SK-N-SH treated with all-trans-retinoic acid at 6 μM for 48 hours (cell line): ENCODE measurements at regions not wholly inside any gene's neighbourhood (a gene's known extent, or its start where the extent isn't known, plus 50 kb on each side); places are given as distances from the start of the nearest gene placed in this dataset.
"Not testable (repeated sequence)": the region's sequence is repeated elsewhere in the genome, so short reads cannot be mapped to it uniquely, and the experiment has no call there.

ENCODE experiments used
- ATAC-seq: fragments of 200-7000 bp; cut with Tn5 transposase; 3 replicates; pipeline ENCODE4 v1.9.1; 2020; ENCODE audit warnings: mild to moderate bottlenecking, moderate library complexity
- ARNTL ChIP-seq: fragments of 450-650 bp; formaldehyde crosslinking; IDR thresholded peaks from 2 replicates; pipeline ENCODE4 v1.5.0; 2020; ENCODE audit warnings: low read depth, mild to moderate bottlenecking, moderate library complexity, borderline replicate concordance
- BACH2 ChIP-seq: fragments of 250-450 bp; sonication (Bioruptor Pico); IDR thresholded peaks from 2 replicates; pipeline ENCODE4 v1.9.0; 2021; ENCODE audit warnings: mild to moderate bottlenecking, borderline replicate concordance
- CREB5 ChIP-seq: fragments of 250-450 bp; sonication (Bioruptor Pico); IDR thresholded peaks from 2 replicates; pipeline ENCODE4 v1.5.1; 2020; ENCODE audit warnings: low read depth, mild to moderate bottlenecking, moderate library complexity
- CSDC2 ChIP-seq: fragments of 250-450 bp; sonication (Bioruptor Pico); IDR thresholded peaks from 2 replicates; pipeline ENCODE4 v1.5.0; 2020; ENCODE audit warnings: mild to moderate bottlenecking, moderate library complexity
- CSRNP3 ChIP-seq: fragments of 250-450 bp; sonication (Bioruptor Pico); IDR thresholded peaks from 2 replicates; pipeline ENCODE4 v1.5.1; 2021; ENCODE audit warnings: mild to moderate bottlenecking, moderate library complexity
- ESRRG ChIP-seq: fragments of 250-450 bp; sonication (Bioruptor Pico); IDR thresholded peaks from 2 replicates; pipeline ENCODE4 v1.6.1; 2021; ENCODE audit warnings: mild to moderate bottlenecking
- GLIS3 ChIP-seq: fragments of 250-450 bp; sonication (Bioruptor Pico); IDR thresholded peaks from 2 replicates; pipeline ENCODE4 v1.5.0; 2020; ENCODE audit warnings: mild to moderate bottlenecking, moderate library complexity
- ISL1 ChIP-seq: fragments of 250-450 bp; sonication (Bioruptor Pico); IDR thresholded peaks from 2 replicates; pipeline ENCODE4 v2.1.2; 2022; ENCODE audit warnings: mild to moderate bottlenecking, moderate library complexity
- OSR1 ChIP-seq: fragments of 250-450 bp; sonication (Bioruptor Pico); IDR thresholded peaks from 2 replicates; pipeline ENCODE4 v1.8.0; 2022; ENCODE audit warnings: moderate library complexity, mild to moderate bottlenecking, inconsistent platforms
- PPARA ChIP-seq: fragments of 250-450 bp; sonication (Bioruptor Pico); IDR thresholded peaks from 2 replicates; pipeline ENCODE4 v1.5.0; 2020; ENCODE audit warnings: mild to moderate bottlenecking, borderline replicate concordance
- RARB ChIP-seq: fragments of 250-450 bp; sonication (Bioruptor Pico); IDR thresholded peaks from 2 replicates; pipeline ENCODE4 v1.8.0; 2021; ENCODE audit warnings: mild to moderate bottlenecking, moderate library complexity
- SNAI2 ChIP-seq: fragments of 250-450 bp; sonication (Bioruptor Pico); IDR thresholded peaks from 2 replicates; pipeline ENCODE4 v1.5.0; 2020; ENCODE audit warnings: mild to moderate bottlenecking, moderate library complexity
- TCF4 ChIP-seq: fragments of 250-450 bp; sonication (Bioruptor Pico); IDR thresholded peaks from 2 replicates; pipeline ENCODE4 v1.8.0; 2021; ENCODE audit warnings: mild to moderate bottlenecking, moderate library complexity, borderline replicate concordance
- TOX ChIP-seq: fragments of 250-450 bp; sonication (Bioruptor Pico); IDR thresholded peaks from 2 replicates; pipeline ENCODE4 v1.8.0; 2021; ENCODE audit warnings: mild to moderate bottlenecking, moderate library complexity, borderline replicate concordance
- ZC3H10 ChIP-seq: fragments of 250-450 bp; sonication (Bioruptor Pico); IDR thresholded peaks from 2 replicates; pipeline ENCODE4 v1.5.1; 2021; ENCODE audit warnings: mild to moderate bottlenecking, moderate library complexity
- ZFP3 ChIP-seq: fragments of 250-450 bp; sonication (Bioruptor Pico); IDR thresholded peaks from 2 replicates; pipeline ENCODE4 v1.5.0; 2020; ENCODE audit warnings: mild to moderate bottlenecking, moderate library complexity
- ZFP30 ChIP-seq: fragments of 450-650 bp; formaldehyde crosslinking; IDR thresholded peaks from 2 replicates; pipeline ENCODE4 v1.5.0; 2022; ENCODE audit warnings: mild to moderate bottlenecking, moderate library complexity
- ZNF565 ChIP-seq: fragments of 450-650 bp; formaldehyde crosslinking; conservative IDR thresholded peaks from 2 replicates; pipeline ENCODE4 v1.5.0; 2020; ENCODE audit warnings: low read depth, mild to moderate bottlenecking, moderate library complexity
- ZNF70 ChIP-seq: fragments of 450-650 bp; formaldehyde crosslinking; IDR thresholded peaks from 2 replicates; pipeline ENCODE4 v1.5.0; 2020; ENCODE audit warnings: mild to moderate bottlenecking, moderate library complexity
- ZNF8 ChIP-seq: fragments of 450-650 bp; formaldehyde crosslinking; IDR thresholded peaks from 2 replicates; pipeline ENCODE4 v1.5.0; 2020; ENCODE audit warnings: mild to moderate bottlenecking, moderate library complexity
- TF ChIP-seq, protein P1 (sequence below): fragments of 250-450 bp; sonication (Bioruptor Pico); IDR thresholded peaks from 2 replicates; pipeline ENCODE4 v1.8.0; 2020; ENCODE audit warnings: mild to moderate bottlenecking, moderate library complexity, borderline replicate concordance

DNA sequence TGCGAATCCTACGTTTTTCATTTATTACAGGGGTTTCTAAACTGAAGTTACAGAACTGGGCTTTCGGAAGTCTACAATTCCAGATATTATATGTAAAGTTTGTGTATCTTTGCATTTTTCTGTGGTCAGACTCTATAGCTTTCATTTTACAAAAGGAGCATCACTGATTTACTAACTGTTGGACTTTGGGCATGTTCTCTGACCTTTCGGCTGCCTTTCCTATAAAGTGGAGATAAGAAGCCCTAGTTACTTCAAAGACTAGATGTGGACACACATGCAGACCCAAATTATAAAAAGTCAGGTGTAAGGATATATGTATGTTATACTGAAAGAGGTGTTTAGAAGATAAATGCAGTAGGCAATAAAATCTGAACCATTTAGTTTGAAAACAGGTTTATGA lies 126.6 kb upstream of the PRKCQ start:
- ATAC-seq, result no peak

GRCh38 chr10:6704896-6705295 lies 124.8 kb upstream of the PRKCQ start:
- ATAC-seq, result no peak
- TF ChIP-seq, protein P1, sequence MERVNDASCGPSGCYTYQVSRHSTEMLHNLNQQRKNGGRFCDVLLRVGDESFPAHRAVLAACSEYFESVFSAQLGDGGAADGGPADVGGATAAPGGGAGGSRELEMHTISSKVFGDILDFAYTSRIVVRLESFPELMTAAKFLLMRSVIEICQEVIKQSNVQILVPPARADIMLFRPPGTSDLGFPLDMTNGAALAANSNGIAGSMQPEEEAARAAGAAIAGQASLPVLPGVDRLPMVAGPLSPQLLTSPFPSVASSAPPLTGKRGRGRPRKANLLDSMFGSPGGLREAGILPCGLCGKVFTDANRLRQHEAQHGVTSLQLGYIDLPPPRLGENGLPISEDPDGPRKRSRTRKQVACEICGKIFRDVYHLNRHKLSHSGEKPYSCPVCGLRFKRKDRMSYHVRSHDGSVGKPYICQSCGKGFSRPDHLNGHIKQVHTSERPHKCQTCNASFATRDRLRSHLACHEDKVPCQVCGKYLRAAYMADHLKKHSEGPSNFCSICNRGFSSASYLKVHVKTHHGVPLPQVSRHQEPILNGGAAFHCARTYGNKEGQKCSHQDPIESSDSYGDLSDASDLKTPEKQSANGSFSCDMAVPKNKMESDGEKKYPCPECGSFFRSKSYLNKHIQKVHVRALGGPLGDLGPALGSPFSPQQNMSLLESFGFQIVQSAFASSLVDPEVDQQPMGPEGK (CRISPR knock-in tag), result no peak
- TF ChIP-seq ZC3H10, result no peak
- TF ChIP-seq BACH2 (CRISPR knock-in tag), result no peak
- no peak for TF ChIP-seq ZNF70 (CRISPR knock-in tag)
- no peak for TF ChIP-seq ARNTL (CRISPR knock-in tag)
- no peak for TF ChIP-seq SNAI2 (CRISPR knock-in tag)
- no peak for TF ChIP-seq TCF4 (CRISPR knock-in tag)
- TF ChIP-seq OSR1 (CRISPR knock-in tag), result no peak

More for the DNA sequence above, 126.6 kb upstream of the PRKCQ start:
- TF ChIP-seq TCF4 (CRISPR knock-in tag) (no peak), ARNTL (CRISPR knock-in tag) (no peak), RARB (CRISPR knock-in tag) (no peak), ZNF70 (CRISPR knock-in tag) (no peak)

DNA sequence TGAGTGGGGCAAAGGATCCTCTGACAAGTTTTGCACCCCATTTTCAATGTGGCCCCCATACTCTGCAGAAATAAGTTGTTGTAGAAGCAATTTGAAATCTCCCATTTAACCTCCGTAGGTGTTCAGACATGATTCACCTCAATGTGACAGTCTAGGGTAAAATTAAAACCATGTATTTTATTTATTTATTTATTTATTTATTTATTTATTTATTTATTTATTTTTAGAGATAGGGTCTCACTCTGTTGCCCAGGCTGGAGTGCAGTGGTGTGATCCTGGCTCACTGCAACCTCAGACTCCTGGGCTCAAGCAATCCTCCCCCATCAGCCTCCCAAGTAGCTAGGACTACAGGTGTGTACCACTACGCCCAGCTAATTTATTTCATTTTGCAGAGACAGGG lies 122.8 kb upstream of the PRKCQ start:
- ATAC-seq, result not testable (repeated sequence)

DNA sequence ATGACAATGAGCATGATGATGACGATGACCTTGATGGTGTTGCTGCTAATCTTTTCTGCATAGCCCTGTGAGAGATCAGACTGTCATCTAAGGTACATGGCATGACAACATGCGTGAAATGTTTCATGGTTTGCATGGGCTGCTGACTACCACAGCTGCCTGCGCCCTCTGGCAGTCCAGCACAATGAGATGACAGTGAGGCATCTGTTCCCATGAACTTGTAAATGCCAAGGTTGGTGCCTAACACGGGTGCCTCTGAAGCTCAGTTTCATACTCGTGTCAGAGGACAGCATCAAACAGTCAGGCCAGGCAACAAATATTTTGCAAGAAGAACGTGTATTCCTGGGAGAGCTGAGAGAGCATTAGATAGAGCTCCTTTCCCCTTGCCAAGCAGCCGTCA lies 122.0 kb upstream of the PRKCQ start:
- ATAC-seq, result no peak
- no peak for TF ChIP-seq ZNF70 (CRISPR knock-in tag)
- no peak for TF ChIP-seq PPARA (CRISPR knock-in tag)
- TF ChIP-seq CSRNP3, result no peak
- no peak for TF ChIP-seq ZFP3
- no peak for TF ChIP-seq ZNF565 (CRISPR knock-in tag)
- no peak for TF ChIP-seq ESRRG (CRISPR knock-in tag)

DNA sequence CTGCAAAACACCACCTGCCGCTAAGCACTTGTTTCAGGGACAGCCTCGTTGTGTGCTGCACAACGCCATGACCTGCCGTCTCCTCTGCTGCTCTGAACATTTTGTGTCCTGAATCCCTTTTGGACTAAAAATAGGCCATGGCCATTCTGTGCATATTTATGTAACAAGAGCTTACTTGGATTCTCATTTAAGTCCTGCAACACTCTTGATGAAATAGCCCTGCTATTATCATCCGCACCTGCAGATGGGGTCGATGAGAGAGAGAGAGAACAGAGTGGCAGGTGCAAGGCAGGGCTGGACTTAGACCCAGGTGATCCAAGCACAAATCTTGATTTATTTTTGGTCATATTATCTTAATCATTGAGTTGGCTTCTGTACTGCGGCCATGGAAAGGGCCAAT lies 121.2 kb upstream of the PRKCQ start:
- no peak for TF ChIP-seq ARNTL (CRISPR knock-in tag)
- no peak for TF ChIP-seq OSR1 (CRISPR knock-in tag)
- ATAC-seq, result 0 out of 3 replicates have a peak, but pooled peaks have one; percentile 32

DNA sequence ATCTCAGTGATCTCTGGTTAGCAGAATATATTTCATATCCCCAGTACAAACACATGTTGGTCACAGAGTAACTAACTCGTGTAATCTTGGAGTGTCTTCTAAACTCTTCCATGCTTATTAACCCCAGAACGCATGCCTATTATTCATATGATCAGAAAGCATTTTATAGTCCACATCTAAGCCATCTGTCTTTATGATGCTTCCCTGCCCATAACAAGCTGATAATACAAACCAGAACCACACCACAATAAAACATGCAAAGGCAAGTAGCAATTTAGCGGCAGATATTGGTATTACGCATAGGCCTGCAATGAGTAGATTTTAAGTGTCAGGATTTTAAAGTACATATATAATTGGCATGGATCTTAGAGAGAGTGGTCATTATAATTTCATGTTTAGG lies 120.0 kb upstream of the PRKCQ start:
- ATAC-seq, result no peak
- TF ChIP-seq PPARA (CRISPR knock-in tag) (no peak), ZNF8 (no peak), ARNTL (CRISPR knock-in tag) (no peak), ZFP30 (no peak), GLIS3 (no peak)

DNA sequence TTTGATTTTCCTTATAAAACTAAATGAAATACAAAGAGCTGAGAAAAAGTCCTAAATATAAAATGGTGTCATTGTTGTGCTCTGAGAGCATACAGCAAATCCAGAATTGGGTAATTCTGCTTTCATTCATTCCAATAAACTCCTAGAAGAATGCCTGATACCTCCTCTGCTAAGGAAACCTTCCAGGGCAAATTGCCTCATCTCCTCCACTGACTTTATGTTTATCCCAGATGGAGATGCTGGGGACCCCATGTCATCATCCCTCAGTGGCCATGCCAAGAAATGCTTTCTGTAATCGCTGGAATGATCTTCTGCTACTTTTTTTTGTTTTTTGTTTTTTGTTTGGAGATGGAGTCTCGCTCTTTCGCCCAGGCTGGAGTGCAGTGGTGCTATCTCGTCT lies 119.3 kb upstream of the PRKCQ start:
- no peak for ATAC-seq
- TF ChIP-seq ZNF8 (no peak), ISL1 (CRISPR knock-in tag) (no peak), ZNF70 (CRISPR knock-in tag) (no peak), CREB5 (CRISPR knock-in tag) (no peak), RARB (CRISPR knock-in tag) (no peak), PPARA (CRISPR knock-in tag) (no peak), TCF4 (CRISPR knock-in tag) (no peak), ZC3H10 (no peak), TOX (CRISPR knock-in tag) (no peak), SNAI2 (CRISPR knock-in tag) (no peak), CSDC2 (CRISPR knock-in tag) (no peak)
- TF ChIP-seq, all 23 proteins: peak for 0
